Right lobe of liver (tissue), 4 donors: ENCODE measurements at regions not wholly inside any gene's neighbourhood (a gene's known extent, or its start where the extent isn't known, plus 50 kb on each side); places are given as distances from the start of the nearest gene placed in this dataset.

Experiments used
- POLR2A ChIP-seq: fragments of 450-650 bp; IDR thresholded peaks from one replicate; pipeline ENCODE4 v1.6.1; 2017; ENCODE audit warnings: antibody characterized with exemption, mild to moderate bottlenecking
- TF ChIP-seq, protein P1 (sequence below), 4 donors: fragments of 200-600 bp in 3 of 4; fragments of 450-650 bp in 1 of 4; IDR thresholded peaks; one replicate each; pipeline versions ENCODE4 v1.5.1 to v1.8.0; 2016 to 2022; ENCODE audit warnings: antibody characterized with exemption in 4 of 4, mild to moderate bottlenecking in 2 of 4
- donor health status: DM: no; HTN: no; CAD: no.
- donor health status: DM: no; HTN: no; CAD: no.
- donor health status: DM: no; HTN: yes; CAD: no.

GRCh38 chr22:44382116-44383038, 69.6 kb upstream of the SHISAL1 start:
- TF ChIP-seq, protein P1, sequence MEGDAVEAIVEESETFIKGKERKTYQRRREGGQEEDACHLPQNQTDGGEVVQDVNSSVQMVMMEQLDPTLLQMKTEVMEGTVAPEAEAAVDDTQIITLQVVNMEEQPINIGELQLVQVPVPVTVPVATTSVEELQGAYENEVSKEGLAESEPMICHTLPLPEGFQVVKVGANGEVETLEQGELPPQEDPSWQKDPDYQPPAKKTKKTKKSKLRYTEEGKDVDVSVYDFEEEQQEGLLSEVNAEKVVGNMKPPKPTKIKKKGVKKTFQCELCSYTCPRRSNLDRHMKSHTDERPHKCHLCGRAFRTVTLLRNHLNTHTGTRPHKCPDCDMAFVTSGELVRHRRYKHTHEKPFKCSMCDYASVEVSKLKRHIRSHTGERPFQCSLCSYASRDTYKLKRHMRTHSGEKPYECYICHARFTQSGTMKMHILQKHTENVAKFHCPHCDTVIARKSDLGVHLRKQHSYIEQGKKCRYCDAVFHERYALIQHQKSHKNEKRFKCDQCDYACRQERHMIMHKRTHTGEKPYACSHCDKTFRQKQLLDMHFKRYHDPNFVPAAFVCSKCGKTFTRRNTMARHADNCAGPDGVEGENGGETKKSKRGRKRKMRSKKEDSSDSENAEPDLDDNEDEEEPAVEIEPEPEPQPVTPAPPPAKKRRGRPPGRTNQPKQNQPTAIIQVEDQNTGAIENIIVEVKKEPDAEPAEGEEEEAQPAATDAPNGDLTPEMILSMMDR (IDR thresholded peaks at IDR 0.05): no peak
- no peak for TF ChIP-seq POLR2A
